A673 (cell line): ENCODE measurements at regions not wholly inside any gene's neighbourhood (a gene's known extent, or its start where the extent isn't known, plus 50 kb on each side); places are given as distances from the start of the nearest gene placed in this dataset.

ENCODE experiments used
- EZH2 ChIP-seq: fragments of 200-600 bp; sonication (generic); IDR thresholded peaks from 2 replicates; pipeline ENCODE4 v1.6.1; 2017; ENCODE audit warnings: borderline replicate concordance, low read depth, mild to moderate bottlenecking, mixed read lengths, antibody characterized with exemption, low read length; ENCODE audit not compliant: poor library complexity, severe bottlenecking
- TF ChIP-seq, protein P1 (sequence below): fragments of 300-800, 200-600 bp; sonication (generic); conservative IDR thresholded peaks from 2 replicates; pipeline ENCODE4 v1.5.1; 2017; ENCODE audit warnings: low read depth, mild to moderate bottlenecking, antibody characterized with exemption, low read length, moderate library complexity, mixed read lengths

DNA sequence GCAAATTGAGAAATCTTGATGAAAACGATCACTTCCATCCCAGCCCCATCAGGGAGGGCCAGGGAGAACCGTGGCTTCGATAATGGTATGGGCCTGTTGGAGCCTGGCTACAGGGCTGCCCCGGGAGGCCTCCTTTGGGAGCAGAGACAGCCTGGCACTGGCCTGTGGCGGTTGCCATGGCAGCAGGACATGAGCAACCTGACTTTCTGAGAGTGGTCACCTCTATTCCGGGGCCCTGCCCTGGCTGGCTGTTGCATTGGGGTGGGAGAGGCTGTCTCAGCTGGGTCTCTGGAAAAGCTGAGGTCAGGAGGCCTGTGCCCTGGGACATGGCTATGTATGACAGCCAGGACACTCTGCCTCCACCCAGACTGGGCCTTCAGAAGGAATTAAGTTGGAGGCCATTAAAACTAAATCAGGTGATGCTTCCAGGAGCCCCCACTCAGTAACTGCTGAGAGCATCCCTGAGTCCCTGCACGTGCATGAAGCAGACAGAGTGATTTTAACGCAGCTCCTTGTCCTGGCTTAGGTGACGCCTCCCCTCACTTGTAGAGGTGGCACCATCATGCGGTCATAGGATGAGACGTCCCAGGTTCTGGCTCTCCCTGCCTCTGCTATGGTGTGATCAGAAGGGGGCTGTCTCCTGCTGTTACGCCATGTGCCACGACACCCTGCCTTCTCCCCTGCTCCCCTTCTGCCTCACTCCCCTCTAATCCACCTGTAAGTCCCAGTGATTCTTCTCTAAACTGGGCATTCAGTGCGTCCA lies 126.3 kb downstream of the SLC25A47 start:
- TF ChIP-seq EZH2 = no peak
- TF ChIP-seq, protein P1, sequence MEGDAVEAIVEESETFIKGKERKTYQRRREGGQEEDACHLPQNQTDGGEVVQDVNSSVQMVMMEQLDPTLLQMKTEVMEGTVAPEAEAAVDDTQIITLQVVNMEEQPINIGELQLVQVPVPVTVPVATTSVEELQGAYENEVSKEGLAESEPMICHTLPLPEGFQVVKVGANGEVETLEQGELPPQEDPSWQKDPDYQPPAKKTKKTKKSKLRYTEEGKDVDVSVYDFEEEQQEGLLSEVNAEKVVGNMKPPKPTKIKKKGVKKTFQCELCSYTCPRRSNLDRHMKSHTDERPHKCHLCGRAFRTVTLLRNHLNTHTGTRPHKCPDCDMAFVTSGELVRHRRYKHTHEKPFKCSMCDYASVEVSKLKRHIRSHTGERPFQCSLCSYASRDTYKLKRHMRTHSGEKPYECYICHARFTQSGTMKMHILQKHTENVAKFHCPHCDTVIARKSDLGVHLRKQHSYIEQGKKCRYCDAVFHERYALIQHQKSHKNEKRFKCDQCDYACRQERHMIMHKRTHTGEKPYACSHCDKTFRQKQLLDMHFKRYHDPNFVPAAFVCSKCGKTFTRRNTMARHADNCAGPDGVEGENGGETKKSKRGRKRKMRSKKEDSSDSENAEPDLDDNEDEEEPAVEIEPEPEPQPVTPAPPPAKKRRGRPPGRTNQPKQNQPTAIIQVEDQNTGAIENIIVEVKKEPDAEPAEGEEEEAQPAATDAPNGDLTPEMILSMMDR = no peak
